GM12875 (cell line): ENCODE measurements at regions not wholly inside any gene's neighbourhood (a gene's known extent, or its start where the extent isn't known, plus 50 kb on each side); places are given as distances from the start of the nearest gene placed in this dataset.
A peak's percentile ranks its signal among the peaks of the same experiment; 100 is the strongest.

Experiments
- H3K4me3 ChIP-seq: one replicate; pipeline ENCODE4 v1.5.1; 2011; ENCODE audit warnings: low read depth, low read length, control low read depth
- TF ChIP-seq, protein P1 (sequence below): IDR thresholded peaks from 2 replicates; pipeline ENCODE4 v1.5.1; 2011; ENCODE audit warnings: low read depth, mild to moderate bottlenecking, control low read depth, inconsistent platforms, low read length, moderate library complexity, borderline replicate concordance; ENCODE audit not compliant: insufficient read depth

GRCh38 chr12:4107436-4107878 is 166.1 kb upstream of the CCND2 start:
- TF ChIP-seq, protein P1, sequence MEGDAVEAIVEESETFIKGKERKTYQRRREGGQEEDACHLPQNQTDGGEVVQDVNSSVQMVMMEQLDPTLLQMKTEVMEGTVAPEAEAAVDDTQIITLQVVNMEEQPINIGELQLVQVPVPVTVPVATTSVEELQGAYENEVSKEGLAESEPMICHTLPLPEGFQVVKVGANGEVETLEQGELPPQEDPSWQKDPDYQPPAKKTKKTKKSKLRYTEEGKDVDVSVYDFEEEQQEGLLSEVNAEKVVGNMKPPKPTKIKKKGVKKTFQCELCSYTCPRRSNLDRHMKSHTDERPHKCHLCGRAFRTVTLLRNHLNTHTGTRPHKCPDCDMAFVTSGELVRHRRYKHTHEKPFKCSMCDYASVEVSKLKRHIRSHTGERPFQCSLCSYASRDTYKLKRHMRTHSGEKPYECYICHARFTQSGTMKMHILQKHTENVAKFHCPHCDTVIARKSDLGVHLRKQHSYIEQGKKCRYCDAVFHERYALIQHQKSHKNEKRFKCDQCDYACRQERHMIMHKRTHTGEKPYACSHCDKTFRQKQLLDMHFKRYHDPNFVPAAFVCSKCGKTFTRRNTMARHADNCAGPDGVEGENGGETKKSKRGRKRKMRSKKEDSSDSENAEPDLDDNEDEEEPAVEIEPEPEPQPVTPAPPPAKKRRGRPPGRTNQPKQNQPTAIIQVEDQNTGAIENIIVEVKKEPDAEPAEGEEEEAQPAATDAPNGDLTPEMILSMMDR: peak; percentile 65; the same call in 1 of the 2 replicates
- no peak overlapping the region for H3K4me3 ChIP-seq

- no peak overlapping the region for H3K4me3 ChIP-seq
- TF ChIP-seq, protein P1: no peak
Observed at GRCh38 chr12:4106621-4107020, 166.9 kb upstream of the CCND2 start.

GRCh38 chr12:4104722-4105244 is 168.8 kb upstream of the CCND2 start:
- TF ChIP-seq, protein P1: no peak
- no peak overlapping the region for H3K4me3 ChIP-seq

DNA sequence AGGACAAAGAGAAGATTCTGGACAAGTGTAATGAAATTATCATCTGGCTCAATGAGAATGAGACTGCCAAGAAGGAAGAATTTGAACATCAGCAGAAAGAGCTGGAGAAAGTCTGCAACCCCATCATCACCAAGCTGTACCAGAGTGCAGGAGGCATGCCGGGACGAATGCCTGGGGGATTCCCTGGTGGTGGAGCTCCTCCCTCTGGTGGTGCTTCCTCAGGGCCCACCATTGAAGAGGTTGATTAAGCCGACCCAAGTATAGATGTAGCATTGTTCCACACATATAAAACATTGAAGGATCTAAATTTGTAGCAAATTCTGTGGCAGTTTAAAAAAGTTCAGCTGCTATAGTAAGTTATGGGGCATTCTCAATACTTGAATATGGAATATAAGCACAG is 174.3 kb upstream of the CCND2 start:
- TF ChIP-seq, protein P1: no peak

GRCh38 chr12:4091016-4091743 is 182.4 kb upstream of the CCND2 start:
- TF ChIP-seq, protein P1: no peak
- H3K4me3 ChIP-seq: no peak overlapping the region

More for the DNA sequence above, 174.3 kb upstream of the CCND2 start:
- no peak overlapping the region for H3K4me3 ChIP-seq

DNA sequence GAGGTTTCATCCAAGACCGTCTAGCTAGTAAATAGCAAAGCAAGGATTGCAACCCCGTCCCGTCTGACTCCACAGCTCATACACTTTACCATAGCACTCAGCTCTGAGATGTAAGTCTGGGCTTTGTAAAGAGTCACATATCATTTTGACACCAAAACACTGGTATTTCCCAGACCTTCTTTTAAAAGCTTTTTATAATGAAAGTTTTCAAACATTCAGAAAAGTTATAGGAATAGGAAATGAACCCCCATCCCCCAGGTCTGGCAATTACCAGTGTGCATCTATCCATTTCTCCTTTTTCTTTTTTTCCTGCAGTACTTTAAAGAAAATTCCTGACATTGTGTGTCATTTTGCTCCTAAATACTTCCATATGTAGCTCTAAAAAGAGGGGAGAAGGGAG is 183.6 kb upstream of the CCND2 start:
- TF ChIP-seq, protein P1: no peak
- H3K4me3 ChIP-seq: no peak overlapping the region

GRCh38 chr12:4089121-4089606 is 184.4 kb upstream of the CCND2 start:
- no peak overlapping the region for H3K4me3 ChIP-seq
- TF ChIP-seq, protein P1: no peak
